HuH-7.5 (cell line): ENCODE measurements at regions not wholly inside any gene's neighbourhood (a gene's known extent, or its start where the extent isn't known, plus 50 kb on each side); places are given as distances from the start of the nearest gene placed in this dataset.

Source experiments
- DNase-seq: peaks from one replicate; pipeline ENCODE4 v3.0.0; 2011; ENCODE audit warnings: low spot score

- DNase-seq, result no peak
These were observed 164.1 kb downstream of the GLI2 start for GRCh38 chr2:120899771-120900170.

- no peak for DNase-seq
These were observed 165.5 kb downstream of the GLI2 start for GRCh38 chr2:120901201-120901600.

- DNase-seq, result no peak
These were observed 166.9 kb downstream of the GLI2 start for GRCh38 chr2:120902592-120902991.

- no peak for DNase-seq
These were observed 168.7 kb downstream of the GLI2 start for GRCh38 chr2:120904379-120904778.

- no peak for DNase-seq
These were observed 169.2 kb downstream of the GLI2 start for GRCh38 chr2:120904830-120905234.

- DNase-seq, result no peak
These were observed 169.6 kb downstream of the GLI2 start for GRCh38 chr2:120905298-120905697.

GRCh38 chr2:120905824-120906571, 170.3 kb downstream of the GLI2 start:
- no peak for DNase-seq

GRCh38 chr2:120906914-120907313, 171.2 kb downstream of the GLI2 start:
- DNase-seq, result no peak

GRCh38 chr2:120907822-120908221, 172.2 kb downstream of the GLI2 start:
- no peak for DNase-seq

GRCh38 chr2:120908314-120908975, 172.8 kb downstream of the GLI2 start:
- no peak for DNase-seq

- DNase-seq, result no peak
These were observed 173.4 kb downstream of the GLI2 start for GRCh38 chr2:120909102-120909501.

- DNase-seq, result no peak
These were observed 174.5 kb downstream of the GLI2 start for GRCh38 chr2:120910164-120910563.

GRCh38 chr2:120910956-120911951, 175.6 kb downstream of the GLI2 start:
- DNase-seq, result no peak

GRCh38 chr2:120912101-120912985, 176.7 kb downstream of the GLI2 start:
- DNase-seq, result no peak

- DNase-seq, result no peak
These were observed 178.5 kb downstream of the GLI2 start for GRCh38 chr2:120913972-120914838.

GRCh38 chr2:120914839-120915521, 179.3 kb downstream of the GLI2 start:
- DNase-seq, result no peak

- no peak for DNase-seq
These were observed 180.0 kb downstream of the GLI2 start for GRCh38 chr2:120915670-120916069.

GRCh38 chr2:120916446-120916845, 180.8 kb downstream of the GLI2 start:
- DNase-seq, result no peak

- DNase-seq, result no peak
These were observed 182.2 kb downstream of the GLI2 start for GRCh38 chr2:120917886-120918285.

GRCh38 chr2:120919216-120919615, 183.5 kb downstream of the GLI2 start:
- DNase-seq, result no peak
